ENCODE measurements at regions not wholly inside any gene's neighbourhood (a gene's known extent, or its start where the extent isn't known, plus 50 kb on each side); places are given as distances from the start of the nearest gene placed in this dataset.

GRCh38 chr16:66231452-66232160 lies 134.9 kb upstream of the CDH5 start:
- no peak for DNase-seq (ENCODE audit: low read depth)
- no peak for TF ChIP-seq CTCF (conservative IDR thresholded peaks at IDR 0.05; ENCODE audit: control insufficient read depth, insufficient read depth, low read depth, low read length)
- no peak overlapping the region for H3K4me3 ChIP-seq (ENCODE audit: control insufficient read depth, low read depth, low read length)

DNA sequence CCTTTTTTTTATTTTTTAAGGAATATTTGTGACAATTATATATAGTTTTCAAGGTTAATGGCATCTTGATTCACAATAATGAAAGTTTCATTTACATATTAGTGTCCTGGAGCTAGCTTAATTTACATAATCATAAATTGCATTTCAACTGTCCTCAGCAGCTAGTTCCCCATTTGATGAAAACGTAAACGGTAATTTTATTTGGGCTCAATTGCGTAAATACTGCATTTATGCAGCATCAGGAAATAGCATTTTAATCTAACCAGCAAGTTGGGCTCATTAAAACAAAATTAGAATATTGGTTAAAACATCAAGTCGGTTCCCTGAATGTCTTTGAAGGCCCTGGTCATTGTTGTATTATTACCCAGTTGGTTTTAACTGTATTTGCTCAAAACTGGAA lies 136.8 kb upstream of the CDH5 start:
- no peak overlapping the region for H3K4me3 ChIP-seq (ENCODE audit: control insufficient read depth, low read depth, low read length)
- TF ChIP-seq CTCF (conservative IDR thresholded peaks at IDR 0.05; ENCODE audit: control insufficient read depth, insufficient read depth, low read depth, low read length): no peak
- no peak for DNase-seq (ENCODE audit: low read depth)

DNA sequence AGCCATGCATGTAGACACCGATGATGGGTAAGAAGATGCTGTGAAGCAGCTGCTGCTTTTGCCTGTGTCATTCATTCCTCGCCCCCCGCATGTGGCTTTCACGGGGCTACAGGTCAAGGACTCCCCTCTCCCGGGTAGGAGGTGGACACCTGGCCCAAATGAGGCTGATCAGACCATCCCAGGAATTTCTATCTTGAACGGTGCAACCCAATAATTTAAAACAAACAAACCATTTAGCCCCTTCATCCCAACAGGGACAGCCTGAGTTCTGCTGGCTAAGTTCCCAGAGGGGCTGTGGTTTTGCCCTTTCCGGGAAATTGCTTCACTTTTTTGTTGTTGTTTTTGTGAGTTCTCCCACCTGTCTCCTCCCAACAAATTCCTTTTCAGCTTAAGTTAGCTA lies 137.7 kb upstream of the CDH5 start:
- TF ChIP-seq CTCF (conservative IDR thresholded peaks at IDR 0.05; ENCODE audit: control insufficient read depth, insufficient read depth, low read depth, low read length): no peak
- peak; percentile 55 for DNase-seq (ENCODE audit: low read depth)

GRCh38 chr16:66227766-66228530 lies 138.5 kb upstream of the CDH5 start:
- no peak for DNase-seq (ENCODE audit: low read depth)
- H3K4me3 ChIP-seq (ENCODE audit: control insufficient read depth, low read depth, low read length): no peak overlapping the region
- no peak for TF ChIP-seq CTCF (conservative IDR thresholded peaks at IDR 0.05; ENCODE audit: control insufficient read depth, insufficient read depth, low read depth, low read length)

More for the DNA sequence above, 137.7 kb upstream of the CDH5 start:
- H3K4me3 ChIP-seq (ENCODE audit: control insufficient read depth, low read depth, low read length): no peak overlapping the region

- no peak for TF ChIP-seq CTCF (conservative IDR thresholded peaks at IDR 0.05; ENCODE audit: control insufficient read depth, insufficient read depth, low read depth, low read length)
- no peak for DNase-seq (ENCODE audit: low read depth)
- no peak overlapping the region for H3K4me3 ChIP-seq (ENCODE audit: control insufficient read depth, low read depth, low read length)
Observed at GRCh38 chr16:66226762-66227161, 139.7 kb upstream of the CDH5 start.

DNA sequence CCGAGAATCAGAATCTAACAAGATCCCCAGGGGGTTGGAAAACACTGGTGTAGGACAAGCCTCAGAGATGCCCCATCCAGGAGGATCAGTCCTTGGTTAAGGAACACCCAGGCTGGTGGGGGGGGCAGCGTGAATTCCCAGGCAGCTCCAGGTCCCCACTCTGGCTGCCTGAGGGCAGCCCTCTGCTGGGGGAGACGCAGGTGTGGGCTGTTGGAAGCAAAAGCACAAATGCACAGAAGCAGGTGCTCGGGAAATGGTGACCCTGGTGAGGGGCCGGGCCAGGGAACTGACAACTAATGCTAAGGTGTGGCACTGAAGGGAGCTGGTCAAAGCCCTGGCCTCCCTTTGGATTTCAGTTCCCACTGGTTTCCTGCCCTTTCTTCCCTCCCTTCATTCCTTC lies 140.8 kb upstream of the CDH5 start:
- no peak overlapping the region for H3K4me3 ChIP-seq (ENCODE audit: control insufficient read depth, low read depth, low read length)
- no peak for TF ChIP-seq CTCF (conservative IDR thresholded peaks at IDR 0.05; ENCODE audit: control insufficient read depth, insufficient read depth, low read depth, low read length)
- DNase-seq (ENCODE audit: low read depth): no peak

All from fibroblast of mammary gland (primary cell).